ENCODE measurements at regions not wholly inside any gene's neighbourhood (a gene's known extent, or its start where the extent isn't known, plus 50 kb on each side); places are given as distances from the start of the nearest gene placed in this dataset.
"Not testable (repeated sequence)": the region's sequence is repeated elsewhere in the genome, so short reads cannot be mapped to it uniquely, and the experiment has no call there.

DNA sequence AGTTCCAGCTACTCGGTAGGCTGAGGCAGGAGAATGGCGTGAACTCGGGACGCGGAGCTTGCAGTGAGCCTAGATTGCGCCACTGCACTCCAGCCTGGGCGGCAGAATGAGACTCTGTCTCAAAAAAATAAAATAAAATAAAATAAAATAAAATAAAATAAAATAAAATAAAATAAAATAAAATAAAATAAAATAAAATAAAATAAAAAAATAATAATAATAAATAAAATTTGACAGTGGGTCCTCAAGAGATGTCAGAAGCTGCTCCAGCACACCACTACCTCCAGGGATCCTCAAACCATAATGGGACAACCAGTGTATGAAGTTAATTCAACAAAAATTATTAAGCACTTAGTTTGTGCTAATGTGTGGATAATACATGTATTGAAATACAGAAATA, 97.4 kb downstream of the SLC17A6 start:
- not testable (repeated sequence) for H3K27me3 ChIP-seq (ENCODE audit: low read depth, low read length); H3K36me3 ChIP-seq (ENCODE audit: control insufficient read depth in 1 of 2, insufficient read depth in 2 of 2, low read length in 2 of 2); H3K27ac ChIP-seq (ENCODE audit: low read length); H3K4me3 ChIP-seq (ENCODE audit: low read depth in 1 of 2, low read length in 2 of 2); H3K4me1 ChIP-seq (ENCODE audit: control insufficient read depth in 1 of 2, insufficient read depth in 2 of 2, low read length in 2 of 2); H3K9me3 ChIP-seq (ENCODE audit: control insufficient read depth in 1 of 2, low read length in 2 of 2)

DNA sequence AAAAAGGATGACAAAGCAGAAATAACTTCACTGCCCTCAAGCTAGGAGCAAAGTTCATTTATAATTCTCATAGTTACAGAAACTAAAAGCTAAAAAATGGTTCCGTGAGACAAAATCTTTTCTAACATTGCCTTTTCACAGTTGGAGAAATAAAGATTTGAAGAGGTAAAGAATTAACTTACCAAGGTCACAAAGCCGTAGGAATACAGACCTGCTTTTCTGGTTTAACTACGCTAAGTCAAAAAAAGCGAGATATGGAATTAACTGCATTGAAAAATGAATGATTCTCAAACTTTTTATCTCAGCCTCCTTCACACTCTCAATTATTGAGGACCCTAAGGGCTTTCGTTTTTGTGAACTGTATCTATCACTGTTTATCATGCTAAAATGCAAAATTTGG, 95.3 kb downstream of the SLC17A6 start:
- Histone ChIP-seq H3K27ac (ENCODE audit: low read length) (no peak overlapping the region), H3K4me3 (ENCODE audit: low read depth in 1 of 2, low read length in 2 of 2) (no peak overlapping the region), H3K4me1 (ENCODE audit: control insufficient read depth in 1 of 2, insufficient read depth in 2 of 2, low read length in 2 of 2) (peaks cover 0 to 6% of the 10 kb centered on the region in 2 donors), H3K27me3 (ENCODE audit: low read depth, low read length) (no peaks in the 10 kb centered on the region), H3K9me3 (ENCODE audit: control insufficient read depth in 1 of 2, low read length in 2 of 2) (no peaks in the 10 kb centered on the region), H3K36me3 (ENCODE audit: control insufficient read depth in 1 of 2, insufficient read depth in 2 of 2, low read length in 2 of 2) (no peaks in the 10 kb centered on the region)

DNA sequence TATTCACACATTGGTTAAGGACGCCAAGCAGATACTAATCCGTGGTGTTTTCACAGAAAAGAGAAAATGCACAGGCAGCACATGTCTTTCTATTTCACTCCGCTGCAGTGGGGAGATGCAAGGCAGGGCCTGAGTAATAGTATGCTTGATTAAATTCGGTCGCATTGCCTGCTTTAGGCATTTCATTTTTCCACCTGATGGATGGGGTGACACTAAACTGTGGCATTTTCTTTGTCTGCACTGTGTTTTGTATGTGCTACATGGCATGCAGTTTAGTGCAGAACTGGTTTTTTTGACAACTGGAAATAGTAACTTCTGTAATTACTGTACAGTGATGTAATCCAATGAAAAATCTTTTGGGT, 94.9 kb downstream of the SLC17A6 start:
- peaks cover 0 to 6% of the 10 kb centered on the region in 2 donors for H3K4me1 ChIP-seq (ENCODE audit: control insufficient read depth in 1 of 2, insufficient read depth in 2 of 2, low read length in 2 of 2)
- H3K27me3 ChIP-seq (ENCODE audit: low read depth, low read length) = no peaks in the 10 kb centered on the region
- peak overlapping the region; percentile 56 to 70 for H3K4me3 ChIP-seq (ENCODE audit: low read depth in 1 of 2, low read length in 2 of 2)
- no peaks in the 10 kb centered on the region for H3K9me3 ChIP-seq (ENCODE audit: control insufficient read depth in 1 of 2, low read length in 2 of 2)
- H3K36me3 ChIP-seq (ENCODE audit: control insufficient read depth in 1 of 2, insufficient read depth in 2 of 2, low read length in 2 of 2) = no peaks in the 10 kb centered on the region
- H3K27ac ChIP-seq (ENCODE audit: low read length) = no peak overlapping the region

DNA sequence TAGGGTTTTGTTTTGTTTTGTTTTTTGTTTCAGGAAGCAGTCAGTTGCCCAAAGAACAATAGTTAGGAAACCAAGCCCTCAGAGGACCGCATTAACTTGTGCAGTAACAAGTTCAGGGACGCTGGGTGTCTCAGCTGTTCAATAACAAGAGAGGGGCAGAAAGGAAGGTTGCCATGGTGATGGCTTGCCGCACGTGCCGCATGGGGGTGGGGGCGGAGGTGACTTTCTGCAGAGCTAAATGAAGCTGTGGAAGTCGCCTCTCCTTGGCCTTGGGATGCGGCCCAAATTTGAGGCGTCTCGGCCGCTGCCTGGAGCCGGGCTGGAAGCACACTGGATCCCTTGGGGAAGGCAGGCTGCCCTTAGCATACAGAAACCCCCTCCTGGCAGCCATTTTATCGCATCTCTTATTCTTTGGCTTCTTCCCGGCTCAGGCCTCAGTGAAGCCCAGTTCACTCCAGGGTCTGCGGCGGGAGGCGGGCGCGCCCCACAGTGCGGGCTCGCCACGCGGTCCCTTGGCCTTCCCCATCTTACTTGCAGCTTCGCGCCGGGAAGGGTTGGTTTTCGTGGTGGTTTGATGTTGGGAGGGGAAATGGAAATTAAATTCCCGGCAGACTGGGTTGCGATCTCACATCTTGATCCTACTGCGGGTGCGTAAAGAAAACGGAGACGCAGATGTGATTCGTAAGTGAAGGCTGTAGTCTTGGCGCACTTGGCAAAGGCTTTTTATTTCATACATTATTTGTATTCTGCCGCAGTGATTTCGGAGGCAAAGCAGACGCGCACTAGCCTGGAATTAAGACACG, 94.3 kb downstream of the SLC17A6 start:
- no peak overlapping the region for H3K27ac ChIP-seq (ENCODE audit: low read length)
- H3K4me3 ChIP-seq (ENCODE audit: low read depth in 1 of 2, low read length in 2 of 2) = peak overlapping the region; percentile 56 to 70

DNA sequence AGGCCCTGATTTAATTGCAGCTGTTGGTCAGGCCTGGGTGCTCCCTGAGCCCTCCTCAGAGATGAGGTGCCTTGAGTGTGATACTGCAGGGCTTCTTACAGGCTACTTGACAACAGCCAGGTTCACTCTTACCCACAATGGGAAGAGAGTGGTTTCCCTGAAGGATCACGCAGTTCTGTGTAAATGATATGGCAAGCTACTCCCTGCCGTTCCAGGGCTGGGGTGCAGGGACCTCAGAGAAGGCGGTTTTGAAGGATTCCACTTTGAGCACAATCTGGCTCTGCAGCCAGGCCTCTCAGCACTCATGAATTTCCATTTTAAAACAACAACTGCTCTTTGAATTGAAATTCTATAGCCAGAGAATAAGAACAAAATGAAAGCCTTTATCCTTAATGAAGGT, 92.9 kb downstream of the SLC17A6 start:
- Histone ChIP-seq H3K27me3 (ENCODE audit: low read depth, low read length) (no peaks in the 10 kb centered on the region), H3K27ac (ENCODE audit: low read length) (no peak overlapping the region), H3K4me3 (ENCODE audit: low read depth in 1 of 2, low read length in 2 of 2) (no peak overlapping the region), H3K36me3 (ENCODE audit: control insufficient read depth in 1 of 2, insufficient read depth in 2 of 2, low read length in 2 of 2) (no peaks in the 10 kb centered on the region), H3K9me3 (ENCODE audit: control insufficient read depth in 1 of 2, low read length in 2 of 2) (no peaks in the 10 kb centered on the region), H3K4me1 (ENCODE audit: control insufficient read depth in 1 of 2, insufficient read depth in 2 of 2, low read length in 2 of 2) (peaks cover 0 to 6% of the 10 kb centered on the region in 2 donors)

More for the DNA sequence above, 94.3 kb downstream of the SLC17A6 start:
- Histone ChIP-seq H3K4me1 (ENCODE audit: control insufficient read depth in 1 of 2, insufficient read depth in 2 of 2, low read length in 2 of 2) (peaks cover 0 to 6% of the 10 kb centered on the region in 2 donors), H3K27me3 (ENCODE audit: low read depth, low read length) (no peaks in the 10 kb centered on the region), H3K36me3 (ENCODE audit: control insufficient read depth in 1 of 2, insufficient read depth in 2 of 2, low read length in 2 of 2) (no peaks in the 10 kb centered on the region), H3K9me3 (ENCODE audit: control insufficient read depth in 1 of 2, low read length in 2 of 2) (no peaks in the 10 kb centered on the region)

DNA sequence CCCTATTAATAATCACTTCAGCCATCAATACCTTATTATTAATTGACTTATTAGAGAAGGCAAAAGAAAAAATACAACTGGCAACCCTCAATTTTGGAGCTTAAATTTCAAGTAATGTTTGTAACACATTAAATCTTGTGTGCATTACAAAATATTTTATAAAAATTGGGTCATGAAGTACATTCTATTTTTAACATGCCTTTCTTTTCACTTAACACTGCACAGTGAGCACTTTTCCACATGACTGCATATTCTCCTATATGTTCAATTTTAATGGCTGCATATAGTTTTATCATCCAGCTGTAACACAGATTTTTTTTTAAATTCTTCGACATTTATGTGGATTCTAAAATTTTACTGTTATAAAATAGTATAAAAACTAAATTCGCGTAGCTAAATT, 92.5 kb downstream of the SLC17A6 start:
- Histone ChIP-seq H3K27me3 (ENCODE audit: low read depth, low read length) (no peaks in the 10 kb centered on the region), H3K9me3 (ENCODE audit: control insufficient read depth in 1 of 2, low read length in 2 of 2) (no peaks in the 10 kb centered on the region)

DNA sequence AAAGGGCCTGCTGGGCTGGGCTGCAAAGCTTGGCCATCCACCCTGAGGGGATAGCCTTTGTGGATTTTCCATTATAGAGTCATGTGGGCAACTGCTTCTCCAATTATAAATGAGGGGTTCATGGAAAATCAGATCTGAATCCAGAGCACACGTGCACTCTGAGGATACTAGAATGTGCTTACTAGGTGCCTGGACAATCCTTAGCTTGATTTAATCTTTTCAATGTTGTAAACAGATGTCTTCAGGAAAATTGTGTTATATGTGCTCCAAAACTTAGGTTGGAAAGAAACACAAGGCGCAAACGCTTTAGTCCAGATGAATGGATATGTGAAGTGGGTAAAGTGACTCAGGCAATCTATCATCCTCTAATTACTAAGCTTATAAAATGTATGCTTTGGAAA, 92.0 kb downstream of the SLC17A6 start:
- H3K36me3 ChIP-seq (ENCODE audit: control insufficient read depth in 1 of 2, insufficient read depth in 2 of 2, low read length in 2 of 2) = no peaks in the 10 kb centered on the region
- H3K9me3 ChIP-seq (ENCODE audit: control insufficient read depth in 1 of 2, low read length in 2 of 2) = no peaks in the 10 kb centered on the region
- H3K4me1 ChIP-seq (ENCODE audit: control insufficient read depth in 1 of 2, insufficient read depth in 2 of 2, low read length in 2 of 2) = peaks cover 0 to 6% of the 10 kb centered on the region in 2 donors
- no peaks in the 10 kb centered on the region for H3K27me3 ChIP-seq (ENCODE audit: low read depth, low read length)
- H3K27ac ChIP-seq (ENCODE audit: low read length) = no peak overlapping the region
- H3K4me3 ChIP-seq (ENCODE audit: low read depth in 1 of 2, low read length in 2 of 2) = no peak overlapping the region

More for the DNA sequence above, 92.5 kb downstream of the SLC17A6 start:
- no peak overlapping the region for H3K4me3 ChIP-seq (ENCODE audit: low read depth in 1 of 2, low read length in 2 of 2)
- H3K36me3 ChIP-seq (ENCODE audit: control insufficient read depth in 1 of 2, insufficient read depth in 2 of 2, low read length in 2 of 2) = no peaks in the 10 kb centered on the region
- H3K4me1 ChIP-seq (ENCODE audit: control insufficient read depth in 1 of 2, insufficient read depth in 2 of 2, low read length in 2 of 2) = peaks cover 0 to 6% of the 10 kb centered on the region in 2 donors
- H3K27ac ChIP-seq (ENCODE audit: low read length) = no peak overlapping the region
